ENCODE measurements at regions not wholly inside any gene's neighbourhood (a gene's known extent, or its start where the extent isn't known, plus 50 kb on each side); places are given as distances from the start of the nearest gene placed in this dataset.

GRCh38 chr11:111194860-111195568 is 50.5 kb upstream of the POU2AF2 start:
- no peak for ATAC-seq
- Mint-ChIP-seq H3K9me3 (no peaks in the 10 kb centered on the region), H3K27ac (no peak overlapping the region), H3K27me3 (peaks cover 7% of the 10 kb centered on the region), H3K4me3 (no peak overlapping the region), H3K36me3 (ENCODE audit: low read depth) (no peaks in the 10 kb centered on the region), H3K4me1 (ENCODE audit: low read depth) (no peaks in the 10 kb centered on the region)
- POLR2A ChIA-PET = no interaction called here
- DNase-seq = no peak
- TF ChIP-seq, protein P1, sequence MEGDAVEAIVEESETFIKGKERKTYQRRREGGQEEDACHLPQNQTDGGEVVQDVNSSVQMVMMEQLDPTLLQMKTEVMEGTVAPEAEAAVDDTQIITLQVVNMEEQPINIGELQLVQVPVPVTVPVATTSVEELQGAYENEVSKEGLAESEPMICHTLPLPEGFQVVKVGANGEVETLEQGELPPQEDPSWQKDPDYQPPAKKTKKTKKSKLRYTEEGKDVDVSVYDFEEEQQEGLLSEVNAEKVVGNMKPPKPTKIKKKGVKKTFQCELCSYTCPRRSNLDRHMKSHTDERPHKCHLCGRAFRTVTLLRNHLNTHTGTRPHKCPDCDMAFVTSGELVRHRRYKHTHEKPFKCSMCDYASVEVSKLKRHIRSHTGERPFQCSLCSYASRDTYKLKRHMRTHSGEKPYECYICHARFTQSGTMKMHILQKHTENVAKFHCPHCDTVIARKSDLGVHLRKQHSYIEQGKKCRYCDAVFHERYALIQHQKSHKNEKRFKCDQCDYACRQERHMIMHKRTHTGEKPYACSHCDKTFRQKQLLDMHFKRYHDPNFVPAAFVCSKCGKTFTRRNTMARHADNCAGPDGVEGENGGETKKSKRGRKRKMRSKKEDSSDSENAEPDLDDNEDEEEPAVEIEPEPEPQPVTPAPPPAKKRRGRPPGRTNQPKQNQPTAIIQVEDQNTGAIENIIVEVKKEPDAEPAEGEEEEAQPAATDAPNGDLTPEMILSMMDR (IDR thresholded peaks at IDR 0.05) = no peak
- intact Hi-C loops (cut with micrococcal nuclease) = no loop called here
- CTCF ChIA-PET = no interaction called here

GRCh38 chr11:111193924-111194490 is 51.5 kb upstream of the POU2AF2 start:
- intact Hi-C loops (cut with micrococcal nuclease) = no loop called here
- Mint-ChIP-seq H3K36me3 (ENCODE audit: low read depth) (no peaks in the 10 kb centered on the region), H3K4me1 (ENCODE audit: low read depth) (no peaks in the 10 kb centered on the region), H3K27me3 (peaks cover 7% of the 10 kb centered on the region), H3K4me3 (no peak overlapping the region), H3K27ac (no peak overlapping the region), H3K9me3 (no peaks in the 10 kb centered on the region)
- CTCF ChIA-PET = no interaction called here
- TF ChIP-seq, protein P1 (IDR thresholded peaks at IDR 0.05) = no peak
- DNase-seq (no peak), ATAC-seq (no peak)
- POLR2A ChIA-PET = interaction anchor here (0.6 kb wide), 1 partner anchor 620 kb away, joined by 3 read pairs; no protein-coding TSS in a partner anchor

DNA sequence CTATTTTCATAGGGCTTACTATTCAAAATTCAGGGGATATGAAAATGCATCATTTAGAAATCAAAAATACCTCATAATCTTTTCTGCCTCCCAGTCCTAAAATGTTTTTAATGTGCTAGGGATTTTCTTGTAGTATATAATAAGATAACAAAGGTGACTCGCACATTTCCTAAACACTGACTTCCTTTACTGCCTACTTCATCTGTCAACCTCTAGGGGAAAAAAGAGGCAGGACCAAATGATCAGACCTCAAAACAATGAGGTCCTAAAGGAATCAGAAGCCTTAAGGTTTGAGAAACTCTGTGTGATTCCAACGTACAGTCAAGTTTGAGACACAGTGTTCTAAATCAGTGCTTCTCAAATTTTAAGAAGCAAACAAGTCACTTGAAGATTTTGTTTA is 56.1 kb upstream of the POU2AF2 start:
- CTCF ChIA-PET = no interaction called here
- TF ChIP-seq, protein P1 (IDR thresholded peaks at IDR 0.05) = no peak
- H3K4me1 Mint-ChIP-seq (ENCODE audit: low read depth) = no peaks in the 10 kb centered on the region
- H3K9me3 Mint-ChIP-seq = no peaks in the 10 kb centered on the region
- no peak for ATAC-seq
- H3K4me3 Mint-ChIP-seq = no peak overlapping the region
- no peak overlapping the region for H3K27ac Mint-ChIP-seq
- H3K36me3 Mint-ChIP-seq (ENCODE audit: low read depth) = no peaks in the 10 kb centered on the region
- POLR2A ChIA-PET = no interaction called here
- intact Hi-C loops (cut with micrococcal nuclease) = no loop called here
- peaks cover 9% of the 10 kb centered on the region for H3K27me3 Mint-ChIP-seq
- no peak for DNase-seq

GRCh38 chr11:111186308-111186915 is 59.1 kb upstream of the POU2AF2 start:
- ChIA-PET POLR2A (no interaction called here), CTCF (no interaction called here)
- Mint-ChIP-seq H3K9me3 (no peaks in the 10 kb centered on the region), H3K36me3 (ENCODE audit: low read depth) (no peaks in the 10 kb centered on the region), H3K4me3 (no peak overlapping the region), H3K4me1 (ENCODE audit: low read depth) (no peaks in the 10 kb centered on the region), H3K27me3 (peaks cover 7% of the 10 kb centered on the region), H3K27ac (no peak overlapping the region)
- intact Hi-C loops (cut with micrococcal nuclease) = no loop called here
- ATAC-seq (no peak), DNase-seq (no peak)
- TF ChIP-seq, protein P1 (IDR thresholded peaks at IDR 0.05) = no peak

- Mint-ChIP-seq H3K4me1 (ENCODE audit: low read depth) (no peaks in the 10 kb centered on the region), H3K36me3 (ENCODE audit: low read depth) (no peaks in the 10 kb centered on the region), H3K4me3 (no peak overlapping the region), H3K27me3 (peaks cover 7% of the 10 kb centered on the region), H3K27ac (no peak overlapping the region), H3K9me3 (no peaks in the 10 kb centered on the region)
- intact Hi-C loops (cut with micrococcal nuclease) = no loop called here
- TF ChIP-seq, protein P1 (IDR thresholded peaks at IDR 0.05) = no peak
- CTCF ChIA-PET = no interaction called here
- DNase-seq (no peak), ATAC-seq (no peak)
- POLR2A ChIA-PET = no interaction called here
Measured at GRCh38 chr11:111185266-111185665, 60.3 kb upstream of the POU2AF2 start.

All from activated CD8-positive, alpha-beta T cell treated with anti-CD3 and anti-CD28 coated beads for 36 hours (primary cell).